AG08395 (cell line): ENCODE measurements at regions not wholly inside any gene's neighbourhood (a gene's known extent, or its start where the extent isn't known, plus 50 kb on each side); places are given as distances from the start of the nearest gene placed in this dataset.
"Not testable (repeated sequence)": the region's sequence is repeated elsewhere in the genome, so short reads cannot be mapped to it uniquely, and the experiment has no call there.

Experiments used
- DNase-seq: peaks from one replicate; pipeline ENCODE4 v3.0.0; 2012; ENCODE audit warnings: mixed read lengths, low spot score

GRCh38 chr17:37828651-37829124, 83.8 kb upstream of the HNF1B start:
- DNase-seq: peak; percentile 55

- no peak for DNase-seq
Observed at GRCh38 chr17:37827905-37828650, 83.2 kb upstream of the HNF1B start.

GRCh38 chr17:37826497-37827430, 81.9 kb upstream of the HNF1B start:
- DNase-seq: no peak

- no peak for DNase-seq
Observed at GRCh38 chr17:37825851-37826250, 81.0 kb upstream of the HNF1B start.

GRCh38 chr17:37824534-37825485, 80.0 kb upstream of the HNF1B start:
- peak; percentile 94 for DNase-seq

- DNase-seq: no peak
Observed at GRCh38 chr17:37823996-37824395, 79.1 kb upstream of the HNF1B start.

GRCh38 chr17:37820995-37821713, 76.3 kb upstream of the HNF1B start:
- no peak for DNase-seq

- no peak for DNase-seq
Observed at GRCh38 chr17:37820313-37820994, 75.6 kb upstream of the HNF1B start.

GRCh38 chr17:37818689-37819088, 73.8 kb upstream of the HNF1B start:
- DNase-seq: no peak

- no peak for DNase-seq
Observed at GRCh38 chr17:37816950-37817349, 72.1 kb upstream of the HNF1B start.

- DNase-seq: no peak
Observed at GRCh38 chr17:37815536-37815935, 70.7 kb upstream of the HNF1B start.

- DNase-seq: peak; percentile 87
Observed at GRCh38 chr17:37813751-37814150, 68.9 kb upstream of the HNF1B start.

- DNase-seq: not testable (repeated sequence)
Observed at GRCh38 chr17:37808846-37809245, 64.0 kb upstream of the HNF1B start.

GRCh38 chr17:37802712-37803416, 58.0 kb upstream of the HNF1B start:
- DNase-seq: peak; percentile 89

GRCh38 chr17:37802061-37802595, 57.3 kb upstream of the HNF1B start:
- DNase-seq: no peak

- no peak for DNase-seq
Observed at GRCh38 chr17:37801171-37801570, 56.3 kb upstream of the HNF1B start.

- DNase-seq: peak; percentile 69
Observed at GRCh38 chr17:37797206-37797605, 52.3 kb upstream of the HNF1B start.

- DNase-seq: no peak
Observed at GRCh38 chr17:37796076-37796475, 51.2 kb upstream of the HNF1B start.
